GM12878 (cell line): ENCODE measurements at regions not wholly inside any gene's neighbourhood (a gene's known extent, or its start where the extent isn't known, plus 50 kb on each side); places are given as distances from the start of the nearest gene placed in this dataset.

Source experiments
- CTCF ChIP-seq, 3 experiments: IDR thresholded peaks in 2 of 3; conservative IDR thresholded peaks in 1 of 3; 2 replicates each; pipeline ENCODE4 v1.5.1; 2011; ENCODE audit warnings: low read depth in 3 of 3, low read length in 3 of 3, mild to moderate bottlenecking in 3 of 3, control low read depth in 2 of 3, moderate library complexity in 2 of 3, inconsistent platforms in 1 of 3, mixed read lengths in 1 of 3; ENCODE audit not compliant: control insufficient read depth in 2 of 3, insufficient read depth in 1 of 3; ENCODE audit errors: extremely low read depth in 1 of 3
- JUND ChIP-seq: IDR thresholded peaks from 2 replicates; pipeline ENCODE4 v1.6.1; 2012; ENCODE audit warnings: low read depth, mild to moderate bottlenecking, low read length, improper control_type of control experiment, moderate library complexity
- POLR2A ChIP-seq: IDR thresholded peaks from 2 replicates; pipeline ENCODE4 v1.6.1; 2011; ENCODE audit warnings: low read depth, mild to moderate bottlenecking, low read length
- SP1 ChIP-seq: IDR thresholded peaks from one replicate; pipeline ENCODE4 v1.6.1; 2011; ENCODE audit warnings: low read depth, low read length

GRCh38 chr3:80263260-80263659 is 495.5 kb upstream of the ROBO1 start:
- no peak for TF ChIP-seq CTCF (IDR thresholded peaks at IDR 0.05 in 2 of 3, conservative IDR thresholded peaks at IDR 0.05 in 1 of 3; ENCODE audit: control insufficient read depth in 2 of 3, extremely low read depth in 1 of 3, insufficient read depth in 1 of 3, low read depth in 3 of 3, low read length in 3 of 3)
- no peak for TF ChIP-seq JUND
- TF ChIP-seq SP1 = no peak
- no peak for TF ChIP-seq POLR2A
